ENCODE measurements at regions not wholly inside any gene's neighbourhood (a gene's known extent, or its start where the extent isn't known, plus 50 kb on each side); places are given as distances from the start of the nearest gene placed in this dataset.

GRCh38 chr2:177106212-177106611 lies 106.4 kb upstream of the HNRNPA3 start:
- TF ChIP-seq REST (IDR thresholded peaks at IDR 0.05; ENCODE audit: low read depth), result no peak
- TF ChIP-seq TAF1 (IDR thresholded peaks at IDR 0.05; ENCODE audit: low read depth), result no peak
- TF ChIP-seq TEAD4 (IDR thresholded peaks at IDR 0.05), result no peak
- TF ChIP-seq USF1 (IDR thresholded peaks at IDR 0.05), result no peak
- no peak for TF ChIP-seq MAX (IDR thresholded peaks at IDR 0.05)
- TF ChIP-seq NFIC (IDR thresholded peaks at IDR 0.05), result no peak
- TF ChIP-seq TCF12 (IDR thresholded peaks at IDR 0.05; ENCODE audit: low read depth), result no peak
- no peak for TF ChIP-seq EP300 (IDR thresholded peaks at IDR 0.05; ENCODE audit: borderline replicate concordance)
- no peak for TF ChIP-seq RAD21 (IDR thresholded peaks at IDR 0.05; ENCODE audit: low read depth)
- TF ChIP-seq YY1 (IDR thresholded peaks at IDR 0.05; ENCODE audit: low read depth), result no peak
